Gastroesophageal sphincter (tissue), 3 donors: ENCODE measurements at regions not wholly inside any gene's neighbourhood (a gene's known extent, or its start where the extent isn't known, plus 50 kb on each side); places are given as distances from the start of the nearest gene placed in this dataset.

Source experiments
- EP300 ChIP-seq: sonication (generic); formaldehyde crosslinking; IDR thresholded peaks from one replicate; pipeline ENCODE4 v1.6.1; 2017; ENCODE audit warnings: antibody characterized with exemption, mild to moderate bottlenecking
- POLR2AphosphoS5 ChIP-seq: sonication (generic); formaldehyde crosslinking; IDR thresholded peaks from one replicate; pipeline ENCODE4 v1.6.1; 2017; ENCODE audit warnings: antibody characterized with exemption
- TF ChIP-seq, protein P1 (sequence below), 4 experiments: fragments of 200-600 bp in 2 of 4; fragments of 450-650 bp in 2 of 4; sonication (generic) in 1 of 4; IDR thresholded peaks; one replicate each; pipeline ENCODE4 v1.5.1; 2017 to 2019; ENCODE audit warnings: antibody characterized with exemption in 4 of 4, mild to moderate bottlenecking in 2 of 4, moderate library complexity in 2 of 4

DNA sequence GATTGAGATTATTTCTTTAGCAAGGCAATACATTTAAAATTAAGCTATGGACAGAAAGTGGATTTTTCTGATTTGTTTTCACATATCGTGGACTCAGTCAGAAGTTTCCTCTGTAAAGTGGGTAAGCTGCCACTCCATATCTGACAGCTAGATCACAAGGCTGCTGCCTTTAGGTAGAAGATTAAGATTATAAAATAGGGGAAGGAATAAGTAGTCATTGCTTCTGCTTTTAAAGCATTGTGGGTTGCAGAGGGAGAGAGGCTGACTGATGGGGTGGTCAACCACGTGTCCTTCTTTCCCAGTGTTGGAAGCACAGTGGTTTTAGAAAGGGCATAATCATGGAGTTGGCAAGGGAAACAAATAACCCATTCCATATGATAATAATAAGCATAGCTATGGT is 74.3 kb upstream of the MOCS2 start:
- TF ChIP-seq, protein P1, sequence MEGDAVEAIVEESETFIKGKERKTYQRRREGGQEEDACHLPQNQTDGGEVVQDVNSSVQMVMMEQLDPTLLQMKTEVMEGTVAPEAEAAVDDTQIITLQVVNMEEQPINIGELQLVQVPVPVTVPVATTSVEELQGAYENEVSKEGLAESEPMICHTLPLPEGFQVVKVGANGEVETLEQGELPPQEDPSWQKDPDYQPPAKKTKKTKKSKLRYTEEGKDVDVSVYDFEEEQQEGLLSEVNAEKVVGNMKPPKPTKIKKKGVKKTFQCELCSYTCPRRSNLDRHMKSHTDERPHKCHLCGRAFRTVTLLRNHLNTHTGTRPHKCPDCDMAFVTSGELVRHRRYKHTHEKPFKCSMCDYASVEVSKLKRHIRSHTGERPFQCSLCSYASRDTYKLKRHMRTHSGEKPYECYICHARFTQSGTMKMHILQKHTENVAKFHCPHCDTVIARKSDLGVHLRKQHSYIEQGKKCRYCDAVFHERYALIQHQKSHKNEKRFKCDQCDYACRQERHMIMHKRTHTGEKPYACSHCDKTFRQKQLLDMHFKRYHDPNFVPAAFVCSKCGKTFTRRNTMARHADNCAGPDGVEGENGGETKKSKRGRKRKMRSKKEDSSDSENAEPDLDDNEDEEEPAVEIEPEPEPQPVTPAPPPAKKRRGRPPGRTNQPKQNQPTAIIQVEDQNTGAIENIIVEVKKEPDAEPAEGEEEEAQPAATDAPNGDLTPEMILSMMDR (IDR thresholded peaks at IDR 0.05): no peak
- TF ChIP-seq EP300: no peak
- no peak for TF ChIP-seq POLR2AphosphoS5
